ENCODE measurements at regions not wholly inside any gene's neighbourhood (a gene's known extent, or its start where the extent isn't known, plus 50 kb on each side); places are given as distances from the start of the nearest gene placed in this dataset.

DNA sequence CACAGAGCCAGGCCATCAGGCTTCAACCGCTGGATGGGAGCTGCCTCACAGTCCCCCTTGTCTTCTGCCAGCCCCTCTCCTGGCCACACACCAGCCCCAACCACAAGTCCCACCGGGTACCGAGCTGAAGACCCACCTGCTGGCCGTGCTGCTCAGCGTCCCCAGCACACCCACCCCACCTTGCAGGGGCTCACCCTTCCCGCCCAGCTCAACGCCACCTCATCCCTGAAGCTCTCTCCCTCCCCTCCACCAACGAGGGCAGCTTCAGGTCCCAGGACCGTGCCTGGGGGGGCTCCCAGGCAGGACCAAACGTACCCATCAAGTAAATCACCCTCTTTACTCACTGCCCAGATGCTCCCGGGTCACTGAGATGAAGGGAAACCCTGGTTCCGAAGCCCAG, 141.0 kb downstream of the CRYBB2 start:
- no peak overlapping the region for H3K27ac Mint-ChIP-seq
- no peaks in the 10 kb centered on the region for H3K27me3 Mint-ChIP-seq
- no peak overlapping the region for H3K4me3 Mint-ChIP-seq
- H3K4me1 Mint-ChIP-seq, result no peaks in the 10 kb centered on the region
- no peaks in the 10 kb centered on the region for H3K9me3 Mint-ChIP-seq
- H3K36me3 Mint-ChIP-seq, result peaks cover 6% of the 10 kb centered on the region

DNA sequence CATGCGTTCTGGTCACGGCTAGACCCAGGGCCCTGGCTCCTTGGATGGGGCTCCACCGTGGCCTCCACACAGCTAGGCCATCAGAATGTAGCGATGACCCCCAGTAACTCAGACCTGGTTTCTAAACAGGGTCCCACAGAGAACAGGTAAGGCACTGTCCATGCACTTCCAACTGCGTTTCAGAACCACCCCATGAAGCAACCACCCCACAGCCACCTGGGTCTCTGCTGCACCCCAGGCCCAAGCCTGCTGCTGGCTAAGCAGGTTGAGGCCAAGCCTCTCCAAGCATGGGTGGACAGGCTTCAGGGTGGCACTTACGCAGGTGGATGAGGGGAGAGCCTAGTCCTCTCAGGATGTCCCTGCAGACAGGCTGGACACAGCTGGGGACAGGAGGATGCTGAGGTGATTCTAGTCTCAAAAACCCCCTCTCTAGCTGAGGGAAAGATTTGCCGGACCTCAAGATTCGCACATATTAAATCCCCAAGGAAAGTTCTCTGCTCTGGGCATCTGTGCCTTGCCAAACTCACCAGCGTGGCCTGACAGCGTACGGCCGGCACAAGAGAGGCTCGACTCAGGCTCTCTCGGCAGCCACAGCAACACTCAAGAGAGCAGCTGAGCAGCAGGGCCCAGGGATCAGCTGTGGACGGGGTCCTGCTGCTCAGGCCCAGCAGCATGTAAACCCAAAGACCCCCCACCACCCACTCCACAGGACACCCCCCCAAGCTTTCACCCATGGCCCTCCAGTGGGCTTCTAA, 141.6 kb downstream of the CRYBB2 start:
- no peak overlapping the region for H3K27ac Mint-ChIP-seq

DNA sequence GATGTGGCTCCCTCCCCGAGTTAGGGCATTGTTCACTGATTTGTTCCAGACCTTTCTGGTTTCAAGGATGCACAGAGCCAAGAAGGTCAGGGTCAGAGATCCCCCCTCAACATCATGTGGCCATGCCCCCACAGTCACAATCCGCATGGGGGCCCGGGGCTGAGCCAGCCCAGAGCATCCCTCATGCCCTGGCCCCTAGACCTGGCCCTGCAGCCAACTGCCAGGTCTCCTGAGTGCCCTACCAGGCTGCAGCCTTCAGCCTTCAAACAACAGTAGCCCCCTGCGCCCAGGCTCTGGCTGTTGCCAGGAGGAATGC, 142.4 kb downstream of the CRYBB2 start:
- H3K4me3 Mint-ChIP-seq, result no peak overlapping the region
- H3K9me3 Mint-ChIP-seq, result no peaks in the 10 kb centered on the region
- H3K4me1 Mint-ChIP-seq, result no peaks in the 10 kb centered on the region
- H3K36me3 Mint-ChIP-seq, result peaks cover 2% of the 10 kb centered on the region
- H3K27ac Mint-ChIP-seq, result no peak overlapping the region
- H3K27me3 Mint-ChIP-seq, result no peaks in the 10 kb centered on the region

More for the DNA sequence above, 141.6 kb downstream of the CRYBB2 start:
- peaks cover 4% of the 10 kb centered on the region for H3K36me3 Mint-ChIP-seq
- no peak overlapping the region for H3K4me3 Mint-ChIP-seq
- H3K4me1 Mint-ChIP-seq, result no peaks in the 10 kb centered on the region
- no peaks in the 10 kb centered on the region for H3K9me3 Mint-ChIP-seq
- H3K27me3 Mint-ChIP-seq, result no peaks in the 10 kb centered on the region

DNA sequence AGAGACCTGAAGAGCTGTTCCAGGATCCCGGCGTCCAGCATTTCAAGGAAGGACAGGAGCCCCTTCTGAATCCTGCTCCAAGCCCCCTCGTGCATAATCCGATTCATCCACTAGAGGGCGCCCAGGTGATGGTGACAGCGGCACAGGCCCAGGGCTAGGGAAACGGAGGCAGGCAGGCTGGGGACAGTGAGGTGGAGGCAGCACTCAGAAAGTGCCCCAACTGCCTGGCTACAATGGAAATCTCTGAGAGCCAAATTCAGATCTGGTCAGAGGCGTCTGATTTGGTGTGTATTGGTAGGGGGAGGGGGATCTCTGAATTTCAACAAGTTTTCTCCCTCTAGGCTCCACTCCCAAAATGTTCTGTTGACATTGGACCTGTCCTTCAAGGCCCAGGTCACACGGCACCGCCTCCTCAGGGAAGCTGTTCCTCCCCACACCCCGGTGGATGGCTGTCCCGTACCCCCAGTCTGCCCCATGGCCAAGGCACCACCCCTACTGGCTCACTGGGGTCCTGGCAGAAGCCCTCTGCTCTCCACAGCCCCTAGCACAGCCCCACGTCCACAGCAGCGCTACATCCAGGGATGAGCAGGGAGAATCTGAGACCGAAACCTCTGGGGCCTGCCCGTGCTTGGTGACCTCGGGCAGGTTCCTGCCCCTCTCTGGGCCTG, 142.9 kb downstream of the CRYBB2 start:
- no peak overlapping the region for H3K27ac Mint-ChIP-seq

DNA sequence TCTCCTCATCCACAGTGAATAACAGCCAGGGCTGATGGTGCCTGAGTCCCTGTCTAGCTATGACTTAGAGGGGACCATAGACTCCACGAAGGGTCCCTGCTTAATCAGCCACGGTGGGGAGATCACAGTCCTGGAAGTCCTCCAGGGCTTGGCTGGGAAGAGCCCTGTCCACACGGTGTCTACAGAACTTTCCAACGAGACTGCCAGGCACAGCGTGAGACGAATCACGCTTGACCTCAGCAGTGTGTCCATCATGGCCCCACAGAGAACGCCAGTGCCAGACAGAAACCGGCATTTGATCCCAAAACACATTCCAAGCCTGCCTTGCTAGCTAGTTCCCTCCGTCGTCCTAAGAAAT, 143.4 kb downstream of the CRYBB2 start:
- H3K4me3 Mint-ChIP-seq, result no peak overlapping the region
- H3K27me3 Mint-ChIP-seq, result no peaks in the 10 kb centered on the region
- no peaks in the 10 kb centered on the region for H3K36me3 Mint-ChIP-seq
- H3K4me1 Mint-ChIP-seq, result no peaks in the 10 kb centered on the region
- no peak overlapping the region for H3K27ac Mint-ChIP-seq
- H3K9me3 Mint-ChIP-seq, result no peaks in the 10 kb centered on the region

More for the DNA sequence above, 142.9 kb downstream of the CRYBB2 start:
- H3K4me1 Mint-ChIP-seq, result no peaks in the 10 kb centered on the region
- no peaks in the 10 kb centered on the region for H3K27me3 Mint-ChIP-seq
- H3K4me3 Mint-ChIP-seq, result no peak overlapping the region
- H3K9me3 Mint-ChIP-seq, result no peaks in the 10 kb centered on the region
- H3K36me3 Mint-ChIP-seq, result peaks cover 2% of the 10 kb centered on the region

DNA sequence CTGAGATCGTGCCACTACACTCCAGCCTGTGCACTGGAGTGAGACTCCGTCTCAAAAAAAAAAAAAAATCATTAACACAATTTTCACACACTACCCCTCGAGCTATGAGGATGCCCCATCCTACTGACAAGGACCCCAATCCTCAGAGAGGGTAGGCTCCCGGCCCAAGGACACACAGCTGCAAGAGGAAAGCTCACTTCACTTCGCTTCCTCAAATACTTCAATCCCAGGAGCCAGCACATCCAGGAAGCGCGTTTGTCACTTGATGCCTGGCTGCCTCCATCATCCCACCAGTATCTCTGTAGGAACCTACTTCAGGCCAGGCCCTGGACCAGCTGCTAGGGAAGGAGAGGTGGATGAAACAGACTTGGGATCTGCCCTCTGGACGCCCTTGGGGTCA, 144.0 kb downstream of the CRYBB2 start:
- H3K9me3 Mint-ChIP-seq, result no peaks in the 10 kb centered on the region
- H3K27ac Mint-ChIP-seq, result no peak overlapping the region
- H3K27me3 Mint-ChIP-seq, result no peaks in the 10 kb centered on the region
- H3K4me3 Mint-ChIP-seq, result no peak overlapping the region
- no peaks in the 10 kb centered on the region for H3K4me1 Mint-ChIP-seq
- H3K36me3 Mint-ChIP-seq, result peaks cover 2% of the 10 kb centered on the region

DNA sequence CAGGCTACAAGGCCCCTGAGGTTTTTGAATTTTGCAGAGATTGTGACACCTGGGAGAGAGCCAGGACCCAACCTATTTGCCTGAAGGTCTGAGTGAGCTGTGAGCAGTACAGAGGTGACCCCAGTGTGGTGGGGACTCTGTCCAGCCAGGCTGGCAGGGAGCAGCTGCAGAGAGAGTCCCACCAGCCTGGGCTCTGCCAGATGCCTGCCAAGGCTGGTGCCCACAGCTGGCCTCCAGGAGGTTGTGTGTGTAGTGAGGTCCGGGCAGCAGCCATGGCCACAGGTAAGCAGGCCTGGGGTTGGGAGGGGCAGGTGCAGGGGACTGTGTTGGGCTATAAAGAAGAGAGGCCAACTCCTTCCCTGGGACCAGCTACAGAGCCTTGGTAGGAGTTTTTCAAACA, 144.8 kb downstream of the CRYBB2 start:
- no peak overlapping the region for H3K27ac Mint-ChIP-seq
- no peaks in the 10 kb centered on the region for H3K9me3 Mint-ChIP-seq
- no peaks in the 10 kb centered on the region for H3K4me1 Mint-ChIP-seq
- no peak overlapping the region for H3K4me3 Mint-ChIP-seq
- peaks cover 2% of the 10 kb centered on the region for H3K36me3 Mint-ChIP-seq
- H3K27me3 Mint-ChIP-seq, result no peaks in the 10 kb centered on the region

DNA sequence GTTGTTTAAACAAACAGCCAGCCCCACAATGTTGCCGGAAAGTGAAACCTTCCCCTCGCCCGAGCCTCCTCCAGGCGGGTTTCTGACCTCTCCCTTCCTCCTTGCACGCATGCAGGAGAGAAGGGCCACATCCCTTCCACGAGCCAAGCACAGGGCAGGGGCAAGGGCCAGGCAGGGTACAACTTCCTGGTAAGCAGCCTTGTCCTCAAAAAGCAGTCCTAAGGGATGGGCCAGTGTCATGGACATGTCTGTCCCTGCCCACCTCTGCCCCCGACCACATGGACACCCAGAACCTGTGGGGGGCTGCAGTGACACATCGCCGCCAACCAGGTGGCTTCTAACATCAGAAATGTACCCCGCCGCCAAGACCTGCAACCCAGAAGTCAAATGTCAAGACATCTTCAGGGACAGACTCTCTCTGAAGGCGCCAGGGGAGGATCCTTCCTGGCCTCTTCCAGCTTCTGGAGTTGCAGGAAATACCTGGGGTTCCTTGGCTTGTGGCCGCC, 145.3 kb downstream of the CRYBB2 start:
- no peak overlapping the region for H3K4me3 Mint-ChIP-seq
- no peaks in the 10 kb centered on the region for H3K4me1 Mint-ChIP-seq
- H3K36me3 Mint-ChIP-seq, result peaks cover 2% of the 10 kb centered on the region
- H3K27me3 Mint-ChIP-seq, result no peaks in the 10 kb centered on the region
- H3K27ac Mint-ChIP-seq, result no peak overlapping the region
- H3K9me3 Mint-ChIP-seq, result no peaks in the 10 kb centered on the region

DNA sequence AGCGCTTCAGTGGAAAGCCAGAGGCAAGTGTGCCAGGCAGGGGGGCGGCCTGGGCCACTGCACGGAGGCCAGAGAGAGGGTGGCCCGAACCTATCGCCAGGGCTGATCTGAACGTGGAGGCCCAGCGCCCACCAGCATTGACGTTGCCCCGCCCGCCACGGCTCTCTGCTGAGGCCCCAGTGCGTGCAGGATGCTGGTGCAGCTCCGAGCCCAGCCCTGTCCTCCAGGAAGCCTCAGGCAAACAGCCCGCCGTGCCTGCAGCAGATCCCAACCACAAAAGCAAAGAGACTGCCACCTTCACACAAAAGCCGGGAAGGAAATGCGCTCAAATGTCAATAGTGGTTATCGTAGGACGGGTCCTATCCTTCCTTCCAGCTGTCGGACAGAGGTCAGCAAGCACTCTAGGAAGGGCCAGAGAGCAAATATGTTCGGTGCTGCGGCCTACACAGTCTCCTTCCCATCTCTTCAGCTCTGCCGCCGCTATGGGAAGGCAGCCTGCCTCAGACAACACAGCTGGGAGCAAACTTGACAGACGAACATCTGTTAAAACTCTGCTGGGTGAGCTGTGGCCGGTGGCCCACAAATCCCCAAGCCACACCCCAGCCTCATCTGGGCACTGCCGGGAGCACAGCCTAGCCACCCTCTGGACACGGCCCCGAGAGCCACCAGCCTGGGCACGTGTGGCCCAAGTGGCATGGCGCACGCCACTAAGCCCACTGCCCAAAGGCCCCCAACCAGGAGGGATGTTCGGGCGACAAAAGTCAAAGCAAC, 146.2 kb downstream of the CRYBB2 start:
- no peaks in the 10 kb centered on the region for H3K9me3 Mint-ChIP-seq
- H3K27ac Mint-ChIP-seq, result no peak overlapping the region
- no peaks in the 10 kb centered on the region for H3K27me3 Mint-ChIP-seq
- no peaks in the 10 kb centered on the region for H3K4me1 Mint-ChIP-seq
- peaks cover 2% of the 10 kb centered on the region for H3K36me3 Mint-ChIP-seq
- H3K4me3 Mint-ChIP-seq, result no peak overlapping the region

DNA sequence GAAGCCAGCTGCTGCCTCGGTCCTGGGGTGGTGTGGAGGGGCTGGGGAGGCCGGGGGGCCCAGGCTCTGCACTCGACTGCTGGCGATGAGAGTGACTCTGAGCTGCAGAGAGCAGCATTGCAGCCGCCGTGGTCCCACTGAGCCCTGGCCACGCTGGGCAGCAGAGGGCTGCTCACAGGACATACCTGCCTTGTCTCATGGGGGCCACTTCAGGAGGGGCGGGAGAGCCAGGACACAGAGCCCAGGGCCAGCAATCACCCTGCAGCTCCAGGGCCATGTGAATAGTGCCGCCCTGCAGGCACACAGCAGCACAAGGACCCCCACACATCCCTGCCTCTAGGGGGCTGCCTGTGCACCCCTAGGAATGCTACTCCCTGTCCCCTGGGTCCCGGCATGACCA, 147.0 kb downstream of the CRYBB2 start:
- no peaks in the 10 kb centered on the region for H3K27me3 Mint-ChIP-seq
- no peaks in the 10 kb centered on the region for H3K9me3 Mint-ChIP-seq
- no peak overlapping the region for H3K4me3 Mint-ChIP-seq
- no peaks in the 10 kb centered on the region for H3K4me1 Mint-ChIP-seq
- no peak overlapping the region for H3K27ac Mint-ChIP-seq
- peaks cover 2% of the 10 kb centered on the region for H3K36me3 Mint-ChIP-seq

DNA sequence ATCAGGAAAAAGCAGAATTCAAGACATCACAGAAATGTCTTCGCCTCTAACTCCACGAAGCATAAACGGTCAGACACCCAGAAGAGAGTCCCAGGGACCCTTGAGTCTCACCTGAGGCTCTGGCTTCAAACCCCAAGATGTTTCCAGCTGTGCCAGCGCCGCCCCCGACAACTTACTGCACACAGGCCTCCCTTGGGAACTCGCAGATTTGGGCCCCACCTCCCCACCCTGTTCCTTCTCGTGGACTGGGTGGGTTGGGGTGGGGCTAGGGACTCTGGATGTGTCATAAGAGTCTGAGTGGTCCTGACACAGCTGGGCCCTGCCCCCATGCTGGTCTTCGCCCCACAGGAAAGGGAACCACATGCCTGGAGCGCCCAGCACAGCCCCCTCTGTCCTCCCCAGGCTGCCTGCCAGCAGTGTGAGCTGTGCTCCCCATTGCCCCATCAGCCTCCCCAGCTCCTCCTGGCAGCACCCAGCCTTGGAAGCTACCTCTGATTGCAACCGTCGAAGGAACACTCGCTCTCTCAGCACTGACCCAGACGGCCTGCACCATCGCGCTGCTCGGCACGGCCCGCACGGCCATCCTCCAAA, 147.5 kb downstream of the CRYBB2 start:
- no peaks in the 10 kb centered on the region for H3K27me3 Mint-ChIP-seq
- H3K27ac Mint-ChIP-seq, result no peak overlapping the region
- H3K4me1 Mint-ChIP-seq, result no peaks in the 10 kb centered on the region
- peaks cover 2% of the 10 kb centered on the region for H3K36me3 Mint-ChIP-seq
- H3K9me3 Mint-ChIP-seq, result no peaks in the 10 kb centered on the region
- no peak overlapping the region for H3K4me3 Mint-ChIP-seq

DNA sequence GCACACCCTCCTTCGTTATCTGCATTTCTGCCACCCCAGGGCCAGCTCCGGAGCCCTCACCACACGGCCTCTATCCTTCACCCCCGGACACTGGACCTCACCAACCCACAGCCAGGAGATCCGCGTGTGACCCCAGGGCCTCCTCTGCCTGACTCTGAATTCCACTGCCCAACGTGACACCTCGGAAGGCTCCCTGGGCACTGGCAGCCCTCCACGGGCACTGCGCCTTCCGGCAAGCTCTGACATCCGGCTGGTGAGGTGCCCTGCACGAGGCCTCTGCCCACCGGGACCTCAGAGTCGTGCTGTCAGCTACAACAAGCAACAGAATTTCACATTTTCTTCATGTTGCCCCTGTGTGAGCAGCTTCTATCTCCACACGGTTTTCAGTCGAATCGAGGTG, 148.3 kb downstream of the CRYBB2 start:
- Mint-ChIP-seq H3K4me3 (no peak overlapping the region), H3K4me1 (no peaks in the 10 kb centered on the region), H3K27ac (no peak overlapping the region), H3K27me3 (no peaks in the 10 kb centered on the region), H3K36me3 (peaks cover 3% of the 10 kb centered on the region), H3K9me3 (no peaks in the 10 kb centered on the region)

DNA sequence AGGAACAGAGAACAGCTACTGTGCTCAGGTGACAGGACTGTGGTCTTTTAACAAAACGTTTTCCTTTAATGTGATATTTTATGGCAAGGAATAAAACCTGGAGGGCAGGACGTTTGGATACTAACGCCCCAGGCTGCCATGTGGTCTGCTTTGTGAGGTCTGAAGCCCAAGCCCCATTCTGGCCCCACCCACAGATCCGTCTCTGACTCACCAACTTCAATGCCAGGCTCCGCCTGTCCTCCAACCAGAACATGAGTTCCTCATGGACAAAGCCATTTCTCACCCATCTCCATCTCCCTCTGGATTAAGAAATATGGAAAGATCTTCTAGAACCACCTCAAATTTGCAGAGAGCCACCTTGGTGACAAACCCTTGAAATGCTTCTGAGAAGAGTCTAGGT, 148.8 kb downstream of the CRYBB2 start:
- no peaks in the 10 kb centered on the region for H3K4me1 Mint-ChIP-seq
- no peaks in the 10 kb centered on the region for H3K27me3 Mint-ChIP-seq
- H3K36me3 Mint-ChIP-seq, result peaks cover 3% of the 10 kb centered on the region
- H3K4me3 Mint-ChIP-seq, result no peak overlapping the region
- no peaks in the 10 kb centered on the region for H3K9me3 Mint-ChIP-seq
- no peak overlapping the region for H3K27ac Mint-ChIP-seq

DNA sequence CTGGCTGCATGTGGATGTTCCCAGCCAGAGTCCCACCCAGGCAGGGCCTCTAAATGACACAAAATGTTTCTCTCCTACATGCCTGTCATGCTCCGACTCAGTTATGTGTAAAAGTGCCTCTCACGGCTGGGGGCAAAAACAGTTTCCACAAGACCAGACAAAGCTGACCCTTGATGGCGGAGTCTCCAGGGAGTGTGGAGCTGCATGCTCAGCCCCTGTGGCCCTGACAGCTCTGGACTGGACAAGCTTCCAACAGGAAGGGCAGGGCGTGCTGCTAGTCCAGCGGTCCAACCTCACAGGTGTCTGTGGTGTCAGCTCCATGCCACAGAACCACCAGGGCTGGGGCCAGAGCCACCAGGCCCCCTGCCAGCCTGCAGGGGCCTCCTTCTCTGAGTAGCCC, 149.6 kb downstream of the CRYBB2 start:
- Mint-ChIP-seq H3K4me1 (no peaks in the 10 kb centered on the region), H3K4me3 (no peak overlapping the region), H3K27me3 (no peaks in the 10 kb centered on the region), H3K36me3 (peaks cover 3% of the 10 kb centered on the region), H3K27ac (no peak overlapping the region), H3K9me3 (no peaks in the 10 kb centered on the region)

DNA sequence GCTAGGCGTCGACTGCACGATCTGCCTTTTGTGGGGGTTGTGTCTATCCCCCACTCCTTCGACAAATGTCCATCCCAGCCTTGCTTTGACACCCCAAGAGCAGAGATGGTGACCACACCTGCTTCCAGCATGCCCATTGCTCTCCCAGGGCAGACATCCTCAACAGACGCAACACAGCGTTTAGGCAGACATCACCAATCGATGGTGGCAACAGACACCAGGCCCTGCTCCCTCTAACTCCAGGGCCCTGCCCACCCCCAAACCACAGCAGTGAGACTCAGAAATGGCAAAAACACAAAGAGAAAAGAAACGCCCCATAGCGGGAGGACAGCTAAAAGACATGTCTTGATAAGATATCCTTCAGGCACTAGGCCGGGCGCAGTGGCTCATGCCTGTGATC, 150.9 kb downstream of the CRYBB2 start:
- no peak overlapping the region for H3K27ac Mint-ChIP-seq

More for the DNA sequence above, 150.9 kb downstream of the CRYBB2 start:
- Mint-ChIP-seq H3K4me3 (no peak overlapping the region), H3K9me3 (no peaks in the 10 kb centered on the region), H3K36me3 (peaks cover 7% of the 10 kb centered on the region), H3K4me1 (no peaks in the 10 kb centered on the region), H3K27me3 (no peaks in the 10 kb centered on the region)
